Stimulated activated naive CD8-positive, alpha-beta T cell treated with anti-CD3 and anti-CD28 coated beads, Interleukin-15, Interleukin-2, amounts not matched to agents 100 U/mL and 50 U/mL, for 24 hours (primary cell): ENCODE measurements at regions not wholly inside any gene's neighbourhood (a gene's known extent, or its start where the extent isn't known, plus 50 kb on each side); places are given as distances from the start of the nearest gene placed in this dataset.
"Not testable (repeated sequence)": the region's sequence is repeated elsewhere in the genome, so short reads cannot be mapped to it uniquely, and the experiment has no call there.

Source experiments
- ATAC-seq: fragments of 150-1000 bp; cut with Tn5 transposase; one replicate; pipeline ENCODE4 v1.10.0; 2021
- DNase-seq: peaks from one replicate; pipeline ENCODE4 v3.0.0; 2021

DNA sequence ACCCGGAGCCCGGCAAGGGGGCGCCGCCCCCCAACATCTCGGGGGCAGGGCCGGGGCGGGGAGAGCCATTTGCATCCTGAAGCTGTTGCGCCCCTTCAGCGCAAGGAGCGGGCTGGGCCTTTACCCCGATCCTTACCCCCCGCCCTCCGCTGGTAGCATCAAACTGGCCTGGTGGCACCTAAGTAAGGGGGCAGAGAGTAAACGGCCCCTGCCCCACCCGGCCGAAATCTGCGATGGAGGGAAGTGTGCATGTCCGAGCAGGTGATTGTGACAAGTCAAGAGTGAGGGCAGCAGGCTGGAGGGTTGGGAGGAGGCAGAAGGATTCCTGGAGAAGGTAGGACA is 101.2 kb downstream of the ESM1 start:
- DNase-seq (no peak), ATAC-seq (no peak)

- DNase-seq (peak; percentile 12), ATAC-seq (no peak)
These were observed 101.8 kb downstream of the ESM1 start for GRCh38 chr5:54883374-54884194.

- DNase-seq = no peak
These were observed 102.6 kb downstream of the ESM1 start for GRCh38 chr5:54882841-54883240.

GRCh38 chr5:54882101-54882500 is 103.3 kb downstream of the ESM1 start:
- no peak for DNase-seq
- no peak for ATAC-seq

More at GRCh38 chr5:54882841-54883240, 102.6 kb downstream of the ESM1 start:
- ATAC-seq = no peak

- DNase-seq = peak; percentile 57
- peak; percentile 85 for ATAC-seq
These were observed 103.9 kb downstream of the ESM1 start for GRCh38 chr5:54881286-54882005.

- no peak for DNase-seq
- no peak for ATAC-seq
These were observed 108.4 kb downstream of the ESM1 start for GRCh38 chr5:54876976-54877375.

GRCh38 chr5:54876556-54876955 is 108.8 kb downstream of the ESM1 start:
- no peak for ATAC-seq
- no peak for DNase-seq

DNA sequence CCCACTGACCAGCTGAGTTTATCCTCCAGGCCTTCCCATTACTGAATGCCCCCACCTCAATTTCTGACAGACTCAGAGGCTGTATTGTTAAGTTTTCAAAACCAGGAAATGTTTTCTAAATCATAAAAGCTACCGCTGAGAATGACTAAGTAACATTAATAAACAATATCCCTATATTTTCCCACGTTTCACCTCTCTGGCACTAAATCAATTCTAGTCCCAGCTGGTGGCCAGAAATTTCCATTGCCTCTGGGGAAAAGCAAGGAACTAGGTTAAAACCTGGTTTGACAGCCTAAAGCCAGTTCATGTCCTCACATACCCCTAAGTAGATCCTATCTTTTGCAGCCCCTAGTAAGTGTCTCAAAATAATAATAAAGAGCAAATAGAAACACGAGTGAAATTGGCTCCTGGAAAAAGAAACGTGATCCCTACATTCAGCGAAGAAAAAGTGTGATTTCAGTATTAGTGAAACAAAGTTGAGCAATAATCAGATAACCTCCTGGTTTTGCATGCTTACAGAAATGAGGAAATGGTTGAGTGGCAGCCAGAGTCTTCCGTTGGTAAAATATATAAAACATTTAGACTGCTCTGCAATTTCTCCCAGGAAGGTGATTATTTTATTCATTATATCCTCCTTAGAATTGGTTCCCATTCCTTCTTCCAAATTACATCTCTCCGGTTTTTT is 110.9 kb downstream of the ESM1 start:
- no peak for DNase-seq
- ATAC-seq = no peak

DNA sequence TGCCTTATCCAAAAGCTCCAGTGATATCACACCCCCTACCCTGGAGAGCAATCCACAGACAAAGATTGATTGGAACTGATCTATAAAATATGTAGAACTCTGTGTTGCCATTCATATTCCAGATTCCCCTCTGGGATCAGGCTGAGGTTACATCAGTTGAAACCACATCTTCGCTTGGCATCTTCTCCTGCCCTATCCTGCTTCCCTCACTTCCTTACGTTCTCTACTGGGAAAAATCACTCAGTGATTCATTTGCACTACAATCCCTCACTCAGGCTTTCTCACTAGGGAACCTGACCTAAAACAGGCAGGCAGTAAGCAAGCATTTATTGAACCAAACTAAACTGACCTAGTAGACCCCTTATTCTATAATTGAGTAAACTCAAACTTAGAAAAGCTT is 111.7 kb downstream of the ESM1 start:
- ATAC-seq (no peak), DNase-seq (no peak)

DNA sequence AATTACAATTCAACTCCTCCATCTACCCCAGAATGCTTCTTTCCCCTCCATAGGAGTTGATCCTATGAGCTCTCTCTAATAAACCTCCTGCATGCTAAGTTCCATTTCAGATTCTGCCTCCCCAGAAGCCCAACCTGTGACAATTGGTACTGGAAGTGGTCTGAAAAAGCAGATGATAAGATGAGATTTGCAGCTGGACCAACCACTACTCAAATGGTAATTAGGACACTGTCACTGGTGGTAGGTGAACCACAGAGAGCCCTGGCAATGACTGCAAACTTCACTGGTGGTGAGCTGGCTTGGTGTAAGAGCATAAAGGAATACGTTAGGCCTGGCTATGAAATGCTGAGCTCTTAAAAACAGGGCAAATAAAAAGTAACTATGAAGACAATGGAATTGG is 112.6 kb downstream of the ESM1 start:
- DNase-seq (no peak), ATAC-seq (no peak)

DNA sequence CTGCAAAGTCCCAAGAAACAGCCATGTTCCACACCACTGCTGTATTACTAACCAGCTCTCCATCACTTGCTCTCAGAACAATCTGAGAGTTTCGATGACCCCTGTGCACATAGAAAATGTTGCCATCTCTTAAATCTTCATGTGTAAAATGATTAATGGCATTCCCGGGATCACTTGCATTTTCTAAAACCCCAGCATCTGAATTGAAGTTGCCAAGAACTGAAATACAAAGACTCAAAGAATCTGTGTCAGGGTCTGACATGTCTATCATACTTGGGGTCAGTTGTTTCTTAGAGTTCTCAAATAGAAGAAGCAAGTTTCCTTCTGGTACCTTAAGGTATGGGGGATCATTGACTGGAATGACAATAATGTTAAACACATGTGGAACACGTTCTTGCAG is 115.1 kb downstream of the ESM1 start:
- DNase-seq = no peak

GRCh38 chr5:54869691-54870090 is 115.7 kb downstream of the ESM1 start:
- DNase-seq (no peak), ATAC-seq (no peak)

More for the DNA sequence above, 115.1 kb downstream of the ESM1 start:
- no peak for ATAC-seq

DNA sequence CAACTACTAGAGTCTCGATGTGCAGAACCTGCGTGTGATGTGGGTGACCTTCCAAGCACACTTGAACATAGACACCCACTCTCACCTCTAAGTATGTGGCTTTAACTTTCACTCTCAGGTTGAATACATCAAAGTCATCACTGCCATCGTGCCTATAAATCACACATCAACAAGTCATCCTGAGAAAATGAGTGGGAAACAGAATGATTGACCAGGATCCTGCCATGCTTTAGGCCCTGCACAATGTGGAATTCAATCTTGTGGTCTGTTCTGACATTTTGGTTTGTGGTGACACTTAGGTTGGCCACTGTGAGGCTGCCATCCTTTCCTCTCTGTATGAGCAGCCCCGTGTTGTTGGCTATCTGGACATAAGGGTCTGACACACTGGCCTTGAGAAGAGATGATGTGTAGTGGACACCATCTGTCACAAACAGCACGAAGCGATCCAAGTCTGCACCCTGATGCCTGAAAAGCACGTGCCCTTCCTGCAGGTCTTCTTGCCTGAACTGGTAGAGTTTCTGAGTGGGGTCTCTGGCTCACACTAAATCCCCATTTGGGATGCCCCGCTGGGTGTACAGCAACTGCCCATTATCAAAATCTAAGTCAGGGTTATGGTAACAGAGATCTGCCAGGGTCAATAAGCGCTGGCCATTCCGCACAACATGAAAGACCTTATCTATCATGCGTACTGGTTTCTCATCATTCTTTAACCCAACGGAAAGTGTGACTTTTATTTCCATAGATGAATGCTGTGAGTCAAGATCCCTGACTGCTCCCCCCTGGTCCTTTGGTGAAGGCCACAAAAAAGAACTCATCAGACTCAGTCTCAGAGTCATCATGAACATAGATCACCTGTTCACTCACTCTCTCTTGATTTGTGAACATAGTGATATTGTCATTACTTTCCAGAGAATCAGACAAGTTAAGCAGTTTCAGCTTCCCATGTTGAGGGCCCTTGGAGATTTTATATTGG is 116.6 kb downstream of the ESM1 start:
- DNase-seq (peak; percentile 41), ATAC-seq (peak; percentile 88)

GRCh38 chr5:54867310-54867944 is 118.0 kb downstream of the ESM1 start:
- no peak for DNase-seq
- no peak for ATAC-seq

DNA sequence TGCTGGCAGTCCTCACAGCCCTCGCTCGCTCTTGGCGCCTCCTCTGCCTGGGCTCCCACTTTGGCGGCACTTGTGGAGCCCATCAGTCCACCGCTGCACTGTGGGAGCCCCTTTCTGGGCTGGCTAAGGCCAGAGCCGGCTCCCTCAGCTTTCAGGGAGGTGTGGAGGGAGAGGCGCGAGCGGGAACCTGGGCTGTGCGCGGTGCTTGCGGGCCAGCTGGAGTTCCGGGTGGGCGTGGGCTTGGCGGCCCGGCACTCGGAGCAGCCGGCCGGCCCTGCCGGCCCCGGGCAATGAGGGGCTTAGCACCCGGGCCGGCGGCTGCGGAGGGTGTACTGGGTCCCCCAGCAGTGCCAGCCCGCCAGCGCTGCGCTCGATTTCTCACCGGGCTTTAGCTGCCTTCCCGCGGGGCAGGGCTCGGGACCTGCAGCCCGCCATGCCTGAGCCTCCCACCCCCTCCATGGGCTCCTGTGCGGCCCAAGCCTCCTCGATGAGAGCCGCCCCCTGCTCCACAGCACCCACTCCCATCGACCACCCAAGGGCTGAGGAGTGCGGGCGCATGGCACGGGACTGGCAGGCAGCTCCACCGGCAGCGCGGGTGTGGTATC is 120.4 kb downstream of the ESM1 start:
- not testable (repeated sequence) for DNase-seq, ATAC-seq

DNA sequence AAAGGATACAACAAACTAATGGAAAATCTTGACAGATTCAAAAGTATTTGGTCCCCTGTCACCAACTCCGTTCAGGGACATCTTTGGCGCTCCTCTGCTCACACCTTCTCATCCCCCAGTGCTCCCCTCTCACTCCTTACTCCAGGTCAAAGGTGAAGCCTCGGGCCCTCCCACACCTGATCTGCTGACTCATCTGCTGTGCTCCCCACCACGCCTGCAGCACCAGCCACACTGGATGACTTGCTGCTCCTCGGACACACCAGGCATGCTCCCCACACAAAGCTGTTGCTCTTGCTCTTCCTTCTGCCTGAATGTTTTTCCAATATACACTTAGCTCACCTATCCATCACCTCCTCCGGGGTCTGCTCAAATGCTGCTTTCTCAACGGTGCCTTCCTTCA is 123.4 kb downstream of the ESM1 start:
- DNase-seq (no peak), ATAC-seq (peak; percentile 61)

GRCh38 chr5:54861212-54861894 is 124.0 kb downstream of the ESM1 start:
- no peak for DNase-seq
- no peak for ATAC-seq

- ATAC-seq = no peak
- DNase-seq = no peak
These were observed 125.1 kb downstream of the ESM1 start for GRCh38 chr5:54860321-54860720.

GRCh38 chr5:54859316-54859715 is 126.1 kb downstream of the ESM1 start:
- DNase-seq (no peak), ATAC-seq (no peak)

DNA sequence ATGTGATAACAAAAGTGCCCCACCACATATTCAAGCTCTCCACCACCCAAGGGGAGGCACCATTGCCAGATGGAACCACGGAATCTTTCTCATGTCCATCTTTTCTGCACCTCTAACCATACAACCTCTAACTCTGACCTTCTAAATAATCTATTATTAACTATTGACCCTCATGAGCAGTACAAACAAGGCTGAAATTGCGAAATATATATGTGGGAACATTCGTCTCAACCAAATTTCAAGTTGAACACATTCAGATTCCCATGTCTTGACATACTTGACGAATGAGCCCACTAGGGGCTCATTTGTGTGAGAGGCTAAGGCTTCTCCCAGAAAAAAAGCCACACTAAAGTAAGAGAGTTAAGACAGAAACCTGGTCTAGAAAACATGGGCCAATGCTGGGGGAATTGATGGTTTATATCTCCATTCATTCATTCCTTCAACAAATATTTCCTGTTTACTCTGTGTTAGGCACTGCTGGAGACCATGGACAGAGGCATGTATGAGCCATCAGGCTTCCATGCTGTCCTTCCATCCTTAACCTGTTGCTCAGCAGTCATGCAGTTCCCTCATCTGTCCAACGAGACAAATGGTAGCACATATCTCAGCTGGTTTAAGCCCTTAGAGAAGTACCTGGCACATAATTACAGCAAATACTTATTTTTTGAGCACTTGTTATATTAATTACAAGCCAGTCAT is 130.4 kb downstream of the ESM1 start:
- DNase-seq (no peak), ATAC-seq (no peak)
